SKM-1 treated with dmso at 0.1 percent for 144 hours (cell line): ENCODE measurements at regions not wholly inside any gene's neighbourhood (a gene's known extent, or its start where the extent isn't known, plus 50 kb on each side); places are given as distances from the start of the nearest gene placed in this dataset.
A peak's percentile ranks its signal among the peaks of the same experiment; 100 is the strongest.
"Not testable (repeated sequence)": the region's sequence is repeated elsewhere in the genome, so short reads cannot be mapped to it uniquely, and the experiment has no call there.

Experiments
- DNase-seq: peaks from one replicate; lab custom pipeline; 2025; ENCODE audit not compliant: unreplicated experiment; lab: John Stamatoyannopoulos, UW

DNA sequence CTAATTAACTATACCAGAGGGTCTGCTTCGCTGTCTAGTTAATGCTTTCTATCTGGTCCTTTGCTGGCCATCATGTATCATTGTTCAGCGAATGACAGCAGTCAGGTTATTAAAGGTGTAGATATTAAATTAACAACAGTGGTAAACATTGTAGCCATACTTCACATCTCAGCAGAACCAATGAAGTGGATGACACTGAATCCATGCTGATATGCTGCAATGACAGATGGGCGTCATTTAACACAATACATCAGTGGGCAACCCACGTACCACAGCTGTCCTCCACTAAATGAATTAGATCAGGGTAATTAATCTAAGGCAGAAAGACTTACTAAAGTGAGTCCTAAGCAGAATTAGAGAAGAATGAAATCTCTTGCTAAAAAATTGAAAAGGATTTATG lies 767.2 kb downstream of the NXPH1 start:
- no peak for DNase-seq

DNA sequence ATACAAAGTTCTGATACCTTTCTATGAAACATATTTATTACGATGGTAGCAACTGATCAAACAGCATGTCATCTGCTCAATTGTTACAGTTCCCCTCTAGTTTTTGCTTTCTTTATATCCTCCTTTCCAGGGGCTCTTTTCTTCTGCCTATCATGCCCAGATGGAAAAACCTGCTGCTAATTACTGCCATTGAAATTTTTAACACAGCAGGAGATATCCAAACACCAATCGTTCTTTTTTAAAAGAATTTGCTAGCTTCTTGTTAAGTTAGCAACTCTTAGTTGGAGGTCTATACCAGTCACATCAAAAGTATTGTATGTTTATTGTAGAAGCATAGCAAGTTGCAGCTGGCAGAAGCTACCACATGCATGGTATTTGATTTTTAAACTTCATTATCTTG lies 768.5 kb downstream of the NXPH1 start:
- DNase-seq, result no peak

DNA sequence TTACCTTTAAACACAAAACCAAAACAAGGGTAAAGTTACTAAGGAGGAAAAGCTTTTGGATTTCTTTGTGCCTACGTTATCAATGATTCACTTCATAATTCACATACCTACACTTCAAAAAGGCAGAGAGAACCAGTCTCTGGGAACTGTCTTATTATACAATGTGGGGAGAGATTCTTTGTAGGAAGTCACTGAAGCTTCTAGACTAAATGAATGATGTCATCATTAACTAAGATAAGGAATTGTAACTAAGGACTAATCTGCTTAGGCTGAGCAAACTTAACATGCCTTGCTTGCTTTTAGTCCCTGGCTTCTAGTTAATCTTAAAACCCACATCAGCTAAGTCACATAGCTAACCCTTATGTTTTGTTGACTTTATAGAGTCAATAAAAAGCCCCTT lies 771.2 kb downstream of the NXPH1 start:
- no peak for DNase-seq

DNA sequence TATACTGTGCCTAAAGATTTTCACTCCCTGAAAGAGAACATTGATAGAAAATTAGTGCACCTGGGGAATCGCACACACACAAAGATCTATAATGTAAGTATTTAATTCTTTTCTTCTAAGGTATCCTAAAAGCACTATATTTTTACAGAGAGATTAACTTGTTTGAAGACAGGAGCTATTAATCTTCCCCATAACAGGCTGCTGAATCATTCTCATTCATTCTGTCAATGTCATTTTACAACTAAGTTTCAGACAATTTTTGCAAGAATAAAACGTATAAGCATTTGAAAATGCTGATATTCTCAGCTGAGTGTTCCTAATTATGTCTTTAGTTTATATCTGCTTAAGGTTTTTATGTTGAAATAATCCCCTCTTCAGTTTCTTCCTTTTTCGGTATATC lies 776.7 kb downstream of the NXPH1 start:
- DNase-seq, result no peak

DNA sequence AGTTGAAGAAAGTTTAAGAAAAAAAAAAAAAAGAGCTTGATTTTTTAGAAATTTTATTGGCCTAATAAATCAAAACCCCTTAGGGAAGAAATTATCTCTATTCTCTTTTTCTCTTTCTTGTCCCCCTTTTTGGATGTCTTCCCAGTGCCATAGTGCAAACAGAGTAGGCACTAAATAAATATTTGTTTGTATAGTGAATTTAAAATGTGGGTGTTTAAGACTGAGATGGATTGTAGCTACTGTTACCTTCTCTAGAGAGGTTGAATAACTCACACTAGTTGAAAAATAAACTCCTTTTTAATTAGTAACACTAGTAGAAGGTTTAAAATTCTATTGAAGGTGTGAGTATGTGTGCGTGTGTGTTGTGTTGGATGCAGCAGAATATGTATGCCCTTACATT lies 783.8 kb downstream of the NXPH1 start:
- DNase-seq, result no peak

DNA sequence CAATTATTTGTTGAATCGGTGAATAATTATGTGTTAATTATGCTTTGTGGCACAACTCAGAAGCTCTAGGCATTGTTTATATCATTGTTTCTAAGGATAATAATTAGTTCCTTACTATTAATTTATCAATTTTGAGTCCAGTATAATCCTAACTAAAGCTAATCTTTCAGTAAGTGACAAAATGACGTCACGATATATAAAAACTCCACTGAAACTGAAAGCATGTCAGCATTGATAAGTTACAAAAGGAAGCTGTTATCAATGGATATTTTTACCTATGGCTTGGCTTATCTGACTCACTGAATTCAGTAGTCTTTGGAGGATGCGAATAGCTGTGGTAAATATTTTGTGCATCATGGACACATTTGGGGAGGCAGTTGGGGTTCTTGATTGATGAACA lies 793.1 kb downstream of the NXPH1 start:
- DNase-seq, result no peak

DNA sequence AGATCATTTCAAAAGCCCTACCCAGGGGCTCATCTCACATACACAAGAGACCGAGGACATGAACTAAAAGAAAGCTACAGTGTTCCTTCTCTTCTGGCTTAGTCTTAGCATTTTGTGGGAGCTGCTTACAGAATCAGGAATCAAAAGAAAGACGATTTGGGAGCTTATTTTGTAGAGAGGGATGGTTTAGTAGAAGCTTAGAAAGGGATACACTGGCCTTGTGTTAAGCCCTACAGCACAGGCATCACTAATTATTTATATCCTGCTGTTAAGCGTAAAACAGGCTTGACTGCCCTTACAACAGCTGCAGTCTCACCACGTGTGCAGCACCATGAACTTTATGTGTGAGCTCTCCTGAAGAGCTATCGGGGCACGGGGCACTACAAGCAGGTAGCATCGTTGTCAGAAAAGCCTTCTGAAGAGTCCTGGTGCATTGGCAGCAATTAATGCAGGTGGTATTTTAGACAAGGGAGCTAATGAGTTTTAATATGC lies 798.3 kb downstream of the NXPH1 start:
- no peak for DNase-seq

DNA sequence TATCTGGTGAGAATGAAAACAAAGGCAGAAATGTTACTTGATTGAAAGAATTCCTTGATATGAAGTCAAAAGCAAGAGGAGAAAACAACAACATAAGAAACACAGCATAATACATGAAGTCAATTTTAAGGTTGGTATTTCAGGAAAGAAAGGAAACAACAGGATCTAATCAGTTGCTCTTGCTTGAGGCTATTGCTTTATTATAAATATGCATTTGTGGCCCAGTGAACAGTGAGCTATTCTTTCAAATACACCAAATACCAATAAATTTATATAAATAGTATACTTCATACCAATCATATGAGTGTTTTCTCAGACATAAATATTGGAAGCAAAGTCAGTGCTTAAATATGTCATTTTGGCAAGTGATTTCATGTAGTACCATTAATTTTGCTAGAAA lies 806.6 kb downstream of the NXPH1 start:
- DNase-seq, result no peak

DNA sequence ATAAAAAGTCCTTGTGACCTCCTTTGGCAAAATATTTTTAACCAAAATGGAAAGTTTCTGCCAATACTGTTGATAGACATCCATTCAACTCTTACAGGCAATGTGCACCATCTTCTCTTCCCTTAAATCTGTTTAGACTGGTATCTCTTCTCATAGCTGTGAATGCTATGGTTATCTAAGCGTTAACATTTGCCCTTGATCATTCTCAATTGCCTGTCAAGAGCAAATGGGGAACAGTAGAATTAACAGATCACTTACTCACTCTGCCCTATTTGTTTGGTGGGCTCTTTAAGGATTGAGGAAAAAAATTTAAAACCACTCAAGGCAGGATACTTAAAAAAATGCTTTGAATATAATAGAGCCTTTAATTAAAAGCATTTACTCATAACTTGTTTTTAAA lies 808.4 kb downstream of the NXPH1 start:
- DNase-seq, result no peak

DNA sequence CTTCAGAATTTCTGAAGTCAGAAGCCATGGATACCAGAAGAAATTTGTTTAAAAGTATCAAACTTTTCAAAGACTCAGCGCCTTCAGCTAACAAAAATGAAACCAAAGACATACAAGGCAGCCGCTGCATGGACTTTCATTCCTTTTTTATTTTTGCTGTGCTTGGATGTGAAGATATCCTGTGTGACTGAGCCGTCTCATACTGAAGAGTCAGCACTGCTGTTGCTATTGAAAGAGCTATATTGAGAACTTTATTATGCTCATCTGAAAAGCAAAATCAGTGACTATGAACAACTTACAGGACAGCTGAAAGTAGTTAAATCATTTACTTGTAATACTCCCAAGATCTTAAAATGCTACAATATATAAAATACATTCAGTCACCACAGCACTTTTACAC lies 809.2 kb downstream of the NXPH1 start:
- DNase-seq, result no peak

DNA sequence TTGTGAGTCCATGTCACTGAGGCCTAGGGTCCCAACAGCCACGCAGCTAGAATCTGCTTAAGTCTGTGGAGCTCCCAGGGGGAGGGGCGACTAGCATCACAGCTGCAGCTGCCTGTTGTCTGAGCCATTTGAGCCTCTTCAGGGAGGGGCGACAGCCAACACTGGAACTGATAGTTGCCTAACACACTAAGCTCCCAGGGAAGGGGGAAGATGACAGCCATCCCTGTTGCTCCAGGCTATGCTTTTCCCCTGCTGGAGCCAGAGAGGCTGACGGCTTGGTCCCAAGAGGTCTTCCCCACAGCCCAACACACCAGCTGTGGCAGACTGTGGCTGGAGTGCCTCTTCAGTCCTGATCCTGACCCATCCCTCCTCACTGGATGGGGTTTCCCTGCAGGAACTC lies 817.5 kb downstream of the NXPH1 start:
- no peak for DNase-seq

DNA sequence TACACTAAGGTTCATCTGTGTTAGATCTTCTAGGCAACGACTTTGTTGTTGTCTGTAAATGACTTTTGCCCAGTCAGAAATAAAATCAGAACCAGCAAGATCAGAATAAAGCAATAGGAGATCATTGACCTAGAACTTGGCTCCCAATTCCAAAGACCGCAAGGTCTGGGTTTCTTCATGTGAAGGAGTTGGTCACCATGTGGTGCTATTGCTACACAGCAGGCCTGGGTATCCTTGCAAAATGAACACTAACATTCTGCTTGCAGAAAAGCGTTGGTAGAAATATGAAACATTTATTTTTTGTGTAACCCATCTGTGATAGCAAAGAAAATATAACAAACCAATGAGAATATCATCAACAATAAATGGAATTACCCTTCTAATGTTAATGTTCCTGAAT lies 831.0 kb downstream of the NXPH1 start:
- no peak for DNase-seq

DNA sequence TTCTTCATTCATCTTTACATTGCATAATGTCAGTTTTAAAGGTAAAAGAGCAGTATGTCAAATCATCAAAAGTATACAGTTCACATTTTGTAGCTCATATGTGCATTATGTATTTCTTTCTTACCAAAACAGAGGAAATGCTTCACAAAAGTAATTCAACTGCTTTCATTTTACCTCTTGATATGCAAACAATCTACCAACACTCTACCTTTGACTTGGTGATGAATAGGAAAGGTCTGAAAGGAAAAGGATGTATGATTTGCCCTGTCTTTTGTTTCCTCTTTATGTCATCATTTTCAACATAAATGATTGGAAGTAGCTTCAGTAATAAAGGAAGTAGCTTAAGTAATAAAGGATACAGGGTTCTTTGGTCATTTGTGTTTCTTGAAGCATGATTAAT lies 846.7 kb downstream of the NXPH1 start:
- DNase-seq, result no peak

DNA sequence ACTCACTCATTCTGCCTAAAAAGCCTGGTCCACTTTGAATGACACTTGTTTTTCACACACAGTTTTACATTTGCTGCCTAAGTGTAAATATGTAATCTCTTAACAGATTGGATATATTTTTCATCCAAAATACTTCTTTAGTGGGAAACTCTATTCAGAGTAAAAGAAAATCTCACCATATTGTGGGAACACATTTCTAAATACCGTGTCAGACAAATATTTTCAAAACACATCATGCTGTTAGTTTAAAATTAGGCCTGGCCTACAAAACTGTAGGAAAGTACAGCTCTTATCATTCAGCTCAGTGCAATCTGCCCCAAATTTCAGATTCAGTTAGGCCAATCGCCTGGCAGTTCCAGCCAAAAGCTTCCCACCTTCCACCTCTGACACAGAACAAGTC lies 849.8 kb downstream of the NXPH1 start:
- DNase-seq, result no peak

DNA sequence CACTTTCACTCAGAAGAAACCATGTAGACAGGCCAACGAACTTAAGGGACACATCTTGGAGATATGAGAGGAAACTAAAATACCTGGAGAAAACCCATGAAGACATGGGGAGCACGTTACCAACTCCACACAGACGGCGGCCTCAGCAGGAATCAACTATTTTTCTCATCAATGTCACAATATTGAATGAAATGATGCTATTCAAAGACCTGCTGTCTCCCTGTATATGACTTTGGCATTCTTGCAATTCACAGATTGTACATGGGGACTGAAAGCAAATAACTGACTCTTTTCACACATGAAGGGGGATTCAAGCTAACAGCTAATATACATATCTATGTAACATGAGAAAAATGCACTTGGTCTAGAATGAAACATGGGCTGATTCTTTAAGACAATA lies 869.0 kb downstream of the NXPH1 start:
- no peak for DNase-seq

DNA sequence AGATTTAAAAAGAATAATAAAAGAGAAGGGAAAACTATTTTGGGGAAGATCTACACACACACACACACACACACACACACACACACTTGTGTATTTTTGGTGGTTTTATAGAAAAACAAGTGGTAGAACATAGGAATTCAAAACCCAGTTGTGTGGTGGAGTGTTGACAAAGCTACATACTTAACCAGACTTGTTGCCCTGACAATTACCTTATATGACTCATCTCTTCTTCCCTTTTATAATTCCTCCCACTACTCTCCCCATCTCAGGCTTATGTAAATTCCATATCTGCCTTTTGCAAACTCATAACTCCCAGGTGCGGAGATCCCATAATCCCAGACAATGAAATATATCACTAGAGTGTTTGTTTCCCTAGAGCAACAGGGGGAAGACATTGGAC lies 873.7 kb downstream of the NXPH1 start:
- DNase-seq, result no peak

DNA sequence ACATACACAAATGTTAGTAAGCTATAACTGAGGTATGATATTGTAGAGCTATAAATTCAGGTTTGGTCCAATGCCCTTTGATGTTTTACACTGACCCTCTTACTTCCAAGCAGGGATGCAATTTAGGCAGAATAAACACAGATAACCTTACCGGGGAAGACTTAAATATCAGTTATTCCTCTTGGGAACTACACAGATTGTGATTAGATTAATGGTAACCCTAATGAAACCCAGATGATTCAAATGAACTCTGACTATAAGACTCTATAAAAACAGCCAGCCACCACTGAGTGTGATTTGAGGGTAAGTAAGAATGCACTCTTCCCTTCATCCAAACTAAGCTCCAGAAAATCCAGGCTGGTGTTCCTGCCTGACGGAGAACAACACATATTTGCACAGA lies 891.1 kb downstream of the NXPH1 start:
- DNase-seq, result no peak

DNA sequence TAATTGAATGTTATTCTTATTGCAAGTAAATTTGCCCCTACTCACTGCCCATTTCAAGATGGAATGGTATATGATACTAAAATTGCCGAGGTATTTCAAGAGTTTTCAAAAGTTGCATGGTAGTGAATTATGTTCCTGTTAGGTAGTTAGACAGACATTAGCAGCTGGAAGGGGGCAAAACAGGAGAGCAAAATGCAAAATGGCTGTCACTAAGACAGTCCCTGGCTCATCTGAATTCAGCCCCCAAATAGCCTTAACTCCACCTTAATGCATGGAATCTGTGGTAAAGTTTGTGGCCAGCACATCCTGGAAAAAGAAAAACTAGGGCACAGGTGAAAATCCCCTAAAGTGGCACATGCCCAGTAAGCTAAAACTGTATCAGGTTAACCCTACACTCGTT lies 894.9 kb downstream of the NXPH1 start:
- no peak for DNase-seq

DNA sequence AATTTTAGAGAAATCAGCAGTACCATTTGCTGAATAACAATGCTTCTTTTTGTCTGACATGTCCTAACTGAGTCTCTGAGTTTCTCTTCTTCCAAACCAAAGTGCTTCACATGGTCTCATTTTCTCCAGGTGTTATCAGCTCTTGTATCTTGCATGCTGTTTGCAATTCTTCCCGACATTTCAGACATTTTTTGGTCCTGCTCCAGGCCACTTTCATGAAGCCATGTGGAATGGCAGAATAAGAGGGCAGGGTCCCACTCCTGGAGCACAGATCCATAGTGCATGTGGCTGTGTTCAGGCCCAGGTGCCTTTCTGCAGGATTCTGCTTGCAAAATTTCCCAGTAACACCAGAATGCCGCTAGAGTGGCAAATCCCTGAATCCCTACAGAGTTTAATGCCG lies 916.2 kb downstream of the NXPH1 start:
- DNase-seq, result no peak

DNA sequence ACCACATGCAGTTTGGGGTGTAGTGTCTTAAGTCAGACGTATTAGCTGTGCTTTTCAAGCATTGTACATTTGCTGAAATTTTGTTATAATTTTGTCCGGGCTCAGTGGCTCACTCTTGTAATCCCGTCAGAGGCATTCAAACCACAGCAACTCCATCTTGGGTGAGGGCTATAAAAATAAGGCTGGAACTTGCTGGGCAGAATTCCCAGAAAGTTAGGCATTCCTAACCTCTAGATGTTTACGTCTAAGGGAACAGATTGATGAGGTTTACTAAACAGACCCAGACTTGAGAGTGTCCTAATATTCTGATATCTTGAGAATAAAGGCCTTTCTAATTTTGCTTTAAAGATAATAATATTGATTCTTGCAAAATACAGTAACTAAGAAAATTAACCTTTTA lies 957.8 kb downstream of the NXPH1 start:
- DNase-seq, result no peak

DNA sequence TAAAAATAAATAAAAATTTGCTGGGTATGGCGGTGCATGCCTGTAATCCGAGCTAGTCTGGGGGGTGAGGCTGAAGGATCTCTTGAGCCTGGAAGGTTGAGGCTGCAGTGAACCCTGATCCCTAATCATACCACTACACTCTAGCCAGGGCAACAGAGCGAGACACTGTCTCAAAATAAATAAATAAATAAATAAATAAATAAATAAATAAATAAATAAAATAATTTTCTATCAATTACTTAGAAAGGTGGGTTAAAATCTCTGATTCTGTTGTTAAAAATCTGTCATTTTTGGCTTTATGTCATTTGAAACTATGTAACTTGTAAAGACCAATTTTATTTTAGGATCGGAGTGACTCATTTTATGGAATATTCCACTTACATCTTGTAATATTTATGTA lies 958.6 kb downstream of the NXPH1 start:
- no peak for DNase-seq

DNA sequence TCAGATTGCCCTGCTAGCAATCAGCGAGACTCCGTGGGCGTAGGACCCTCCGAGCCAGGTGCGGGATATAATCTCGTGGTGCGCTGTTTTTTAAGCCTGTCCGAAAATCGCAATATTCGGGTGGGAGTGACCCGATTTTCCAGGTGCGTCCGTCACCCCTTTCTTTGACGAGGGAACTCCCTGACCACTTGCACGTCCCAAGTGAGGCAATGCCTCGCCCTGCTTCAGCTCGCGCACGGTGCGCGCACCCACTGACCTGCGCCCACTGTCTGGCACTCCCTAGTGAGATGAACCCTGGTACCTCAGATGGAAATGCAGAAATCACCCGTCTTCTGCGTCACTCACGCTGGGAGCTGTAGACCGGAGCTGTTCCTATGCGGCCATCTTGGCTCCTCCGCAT lies 971.0 kb downstream of the NXPH1 start:
- not testable (repeated sequence) for DNase-seq

DNA sequence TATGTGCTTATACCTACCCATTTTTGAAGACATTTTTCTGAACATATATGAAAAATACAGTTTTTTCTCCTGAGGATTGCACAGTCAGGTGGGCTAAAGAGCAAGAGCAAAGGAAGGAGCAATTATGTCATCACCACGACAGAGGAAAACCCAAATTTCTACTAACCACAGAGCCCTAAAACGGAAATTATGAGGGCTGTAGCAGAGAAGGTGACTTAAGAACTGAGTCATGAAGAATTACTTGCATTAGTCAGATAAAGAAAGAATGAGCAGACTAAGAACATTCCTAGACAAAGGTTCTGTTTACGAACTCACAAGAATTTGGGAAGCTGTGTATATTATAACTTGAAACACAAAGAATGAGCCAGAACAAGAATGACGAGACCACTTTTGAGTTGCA lies 974.4 kb downstream of the NXPH1 start:
- DNase-seq, result peak; percentile 20

DNA sequence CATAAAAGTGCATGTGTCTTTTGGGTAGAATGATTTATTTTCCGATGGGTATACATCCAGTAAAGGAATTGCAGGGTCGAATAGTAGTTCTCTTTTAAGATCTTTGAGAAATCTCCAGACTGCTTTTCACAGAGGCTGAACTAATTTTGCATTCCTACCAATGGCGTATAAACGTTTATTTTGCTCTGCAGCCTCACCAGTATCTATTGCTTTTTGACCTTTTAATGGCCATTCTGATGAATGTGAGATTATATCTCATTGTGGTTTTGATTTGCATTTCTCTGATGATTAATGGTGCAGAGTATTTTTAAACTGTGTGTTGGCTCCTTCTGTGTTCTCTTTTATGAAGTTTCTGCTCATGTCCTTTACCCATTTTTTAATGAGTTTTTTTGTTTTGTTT lies 1020.1 kb downstream of the NXPH1 start:
- DNase-seq, result no peak
